Transverse colon (tissue), 4 donors: ENCODE measurements at regions not wholly inside any gene's neighbourhood (a gene's known extent, or its start where the extent isn't known, plus 50 kb on each side); places are given as distances from the start of the nearest gene placed in this dataset.

Experiments used
- CTCF ChIP-seq, 5 experiments: fragments of 200-600 bp in 3 of 5; fragments of 450-650 bp in 2 of 5; sonication (generic) in 3 of 5; IDR thresholded peaks; 1 replicate in 2 of 5; 2 replicates in 3 of 5; pipeline ENCODE4 v1.5.1; 2016 to 2017; ENCODE audit warnings: antibody characterized with exemption in 5 of 5, inconsistent platforms in 3 of 5, mild to moderate bottlenecking in 2 of 5, moderate library complexity in 1 of 5
- POLR2A ChIP-seq: fragments of 450-650 bp; IDR thresholded peaks from one replicate; pipeline ENCODE4 v1.6.1; 2016; ENCODE audit warnings: antibody characterized with exemption, mild to moderate bottlenecking, moderate library complexity
- POLR2AphosphoS5 ChIP-seq, 3 donors: sonication (generic); formaldehyde crosslinking; IDR thresholded peaks; one replicate each; pipeline ENCODE4 v1.6.1; 2016; ENCODE audit warnings: antibody characterized with exemption in 3 of 3

- TF ChIP-seq POLR2A, result no peak
- TF ChIP-seq CTCF (IDR thresholded peaks at IDR 0.05), result no peak
- TF ChIP-seq POLR2AphosphoS5 (IDR thresholded peaks at IDR 0.05), result no peak
Measured at GRCh38 chr3:176321099-176321498, 876.2 kb downstream of the TBL1XR1 start.
